OCI-LY7 (cell line): ENCODE measurements at regions not wholly inside any gene's neighbourhood (a gene's known extent, or its start where the extent isn't known, plus 50 kb on each side); places are given as distances from the start of the nearest gene placed in this dataset.

Experiments used
- BruUV-seq: library from RNA; stranded (reverse); fragments of 400-500 nt; replicated peaks from 2 replicates; lab custom pipeline; 2021; lab: Mats Ljungman, UMichigan
- CTCF ChIA-PET: fragments of 300-600 bp; sonication (Branson Sonifier 250); formaldehyde crosslinking; loops from one replicate; lab custom pipeline; 2022; ENCODE audit warnings: antibody characterized with exemption; ENCODE audit not compliant: unreplicated experiment; lab: Charles Lee
- POLR2A ChIA-PET: fragments of 300-600 bp; sonication (Branson Sonifier 250); formaldehyde crosslinking; loops from one replicate; lab custom pipeline; 2022; ENCODE audit warnings: antibody characterized with exemption; lab: Charles Lee
- DNase-seq: peaks from one replicate; pipeline ENCODE4 v3.0.0-alpha.2; 2015; ENCODE audit warnings: low spot score
- H2AFZ ChIP-seq: fragments of 200-600 bp; sonication (generic), shearing (Covaris generic); 2 replicates; pipeline ENCODE4 v1.6.1; 2014; ENCODE audit warnings: mild to moderate bottlenecking, antibody characterized with exemption, low read length, moderate library complexity
- H3K27ac ChIP-seq: fragments of 200-600 bp; sonication (generic); 2 replicates; pipeline ENCODE4 v1.5.1; 2014; ENCODE audit warnings: mixed run types, low read depth, mild to moderate bottlenecking, moderate library complexity, low read length, inconsistent platforms; ENCODE audit not compliant: poor library complexity, severe bottlenecking
- H3K36me3 ChIP-seq: fragments of 200-600 bp; sonication (generic); 2 replicates; pipeline ENCODE4 v1.6.1; 2014; ENCODE audit warnings: mild to moderate bottlenecking, antibody characterized with exemption, low read length, moderate library complexity, mixed read lengths; ENCODE audit not compliant: insufficient read depth
- H3K4me1 ChIP-seq: fragments of 200-600 bp; sonication (generic); 2 replicates; pipeline ENCODE4 v1.5.1; 2014; ENCODE audit warnings: mild to moderate bottlenecking, low read length; ENCODE audit not compliant: insufficient read depth, poor library complexity, severe bottlenecking
- H3K4me2 ChIP-seq: fragments of 200-600 bp; sonication (generic); 2 replicates; pipeline ENCODE4 v1.6.1; 2014; ENCODE audit warnings: mild to moderate bottlenecking, low read length
- H3K4me3 ChIP-seq: fragments of 200-600 bp; sonication (generic); 2 replicates; pipeline ENCODE4 v1.5.1; 2014; ENCODE audit warnings: mild to moderate bottlenecking, low read depth, low read length; ENCODE audit not compliant: poor library complexity, severe bottlenecking
- H3K79me2 ChIP-seq: fragments of 200-600 bp; sonication (generic); 2 replicates; pipeline ENCODE4 v1.6.1; 2016; ENCODE audit warnings: low read depth, mild to moderate bottlenecking, low read length, moderate library complexity, mixed read lengths; ENCODE audit not compliant: insufficient read depth
- H3K9me2 ChIP-seq: fragments of 200-600 bp; sonication (generic); 2 replicates; pipeline ENCODE4 v1.6.1; 2016; ENCODE audit warnings: mild to moderate bottlenecking, low read length, mixed read lengths; ENCODE audit not compliant: insufficient read depth
- H3K9me3 ChIP-seq: fragments of 200-600 bp; sonication (generic); 2 replicates; pipeline ENCODE4 v1.6.1; 2014; ENCODE audit warnings: mild to moderate bottlenecking, mixed run types, low read length, mixed read lengths
- H4K20me1 ChIP-seq: fragments of 200-600 bp; sonication (generic); 2 replicates; pipeline ENCODE4 v1.6.1; 2014; ENCODE audit warnings: mild to moderate bottlenecking, antibody characterized with exemption, low read length, moderate library complexity, mixed read lengths; ENCODE audit not compliant: insufficient read depth
- CTCF ChIP-seq: fragments of 200-600 bp; sonication (generic); conservative IDR thresholded peaks from 2 replicates; pipeline ENCODE4 v1.5.1; 2014; ENCODE audit warnings: mild to moderate bottlenecking, antibody characterized with exemption, low read length, moderate library complexity, mixed read lengths
- EZH2phosphoT487 ChIP-seq: fragments of 200-600 bp; sonication (generic); IDR thresholded peaks from 2 replicates; pipeline ENCODE4 v1.6.1; 2018; ENCODE audit warnings: low read depth, borderline replicate concordance, mild to moderate bottlenecking, mixed run types, antibody characterized with exemption, low read length, moderate library complexity, mixed read lengths
- intact Hi-C: fragments of 100-400 bp; cut with micrococcal nuclease; formaldehyde crosslinking; loops from one replicate; pipeline ENCODE4 v1.10.0; 2022; ENCODE audit not compliant: unreplicated experiment

- no peaks in the 10 kb centered on the region for H3K36me3 ChIP-seq
- no peak for DNase-seq
- H3K4me2 ChIP-seq, result no peak overlapping the region
- no peak overlapping the region for H3K4me3 ChIP-seq
- no TSS peak for BruUV-seq
- TF ChIP-seq CTCF, result no peak
- TF ChIP-seq EZH2phosphoT487, result no peak
- H3K79me2 ChIP-seq, result no peaks in the 10 kb centered on the region
- ChIA-PET CTCF (no interaction called here), POLR2A (interaction anchor here (1.0 kb wide), 1 partner anchor 31 kb away, joined by 3 read pairs; no protein-coding TSS in a partner anchor)
- no peaks in the 10 kb centered on the region for H3K9me2 ChIP-seq
- no peaks in the 10 kb centered on the region for H4K20me1 ChIP-seq
- H3K4me1 ChIP-seq, result no peaks in the 10 kb centered on the region
- no peak overlapping the region for H2AFZ ChIP-seq
- no peak overlapping the region for H3K27ac ChIP-seq
- intact Hi-C loops, result no loop called here
- no peaks in the 10 kb centered on the region for H3K9me3 ChIP-seq
These were observed 317.6 kb upstream of the REG3G start for GRCh38 chr2:78707776-78708386.

- Histone ChIP-seq H3K27ac (no peak overlapping the region), H3K79me2 (no peaks in the 10 kb centered on the region), H3K4me2 (no peak overlapping the region), H3K4me1 (no peaks in the 10 kb centered on the region), H3K9me3 (no peaks in the 10 kb centered on the region), H2AFZ (no peak overlapping the region), H3K36me3 (no peaks in the 10 kb centered on the region), H3K4me3 (no peak overlapping the region), H3K9me2 (no peaks in the 10 kb centered on the region), H4K20me1 (no peaks in the 10 kb centered on the region)
- TF ChIP-seq CTCF (no peak), EZH2phosphoT487 (no peak)
- CTCF ChIA-PET, result no interaction called here
- no peak for DNase-seq
- BruUV-seq, result no TSS peak
- intact Hi-C loops, result no loop called here
- POLR2A ChIA-PET, result no interaction called here
These were observed 314.7 kb upstream of the REG3G start for GRCh38 chr2:78710632-78711375.

GRCh38 chr2:78715293-78715692, 310.2 kb upstream of the REG3G start:
- H4K20me1 ChIP-seq, result no peaks in the 10 kb centered on the region
- H3K4me2 ChIP-seq, result no peak overlapping the region
- H3K9me3 ChIP-seq, result no peaks in the 10 kb centered on the region

More at GRCh38 chr2:78715293-78715692, 310.2 kb upstream of the REG3G start:
- Histone ChIP-seq H3K79me2 (no peaks in the 10 kb centered on the region), H3K4me1 (no peaks in the 10 kb centered on the region), H3K27ac (no peak overlapping the region), H3K36me3 (no peaks in the 10 kb centered on the region), H2AFZ (no peak overlapping the region), H3K9me2 (no peaks in the 10 kb centered on the region), H3K4me3 (no peak overlapping the region)
- intact Hi-C loops, result no loop called here
- DNase-seq, result no peak
- ChIA-PET POLR2A (no interaction called here), CTCF (no interaction called here)
- no peak for TF ChIP-seq EZH2phosphoT487
- TF ChIP-seq CTCF, result no peak
- no TSS peak for BruUV-seq
